Astrocyte of the spinal cord (primary cell): ENCODE measurements at regions not wholly inside any gene's neighbourhood (a gene's known extent, or its start where the extent isn't known, plus 50 kb on each side); places are given as distances from the start of the nearest gene placed in this dataset.

Experiments
- DNase-seq: peaks from one replicate; pipeline ENCODE4 v3.0.0; 2011; ENCODE audit warnings: low read depth, low spot score
- H3K4me3 ChIP-seq: 2 replicates; pipeline ENCODE4 v1.5.1; 2011; ENCODE audit warnings: low read depth, mild to moderate bottlenecking, low read length, moderate library complexity
- in situ Hi-C: cut with HindIII; loops from 2 replicates; pipeline ENCODE4 v1.10.0; 2017; ENCODE audit warnings: low sequenced_read_pairs
- TF ChIP-seq, protein P1 (sequence below): IDR thresholded peaks from 2 replicates; pipeline ENCODE4 v1.5.1; 2012; ENCODE audit warnings: low read depth, mild to moderate bottlenecking, low read length, inconsistent platforms

DNA sequence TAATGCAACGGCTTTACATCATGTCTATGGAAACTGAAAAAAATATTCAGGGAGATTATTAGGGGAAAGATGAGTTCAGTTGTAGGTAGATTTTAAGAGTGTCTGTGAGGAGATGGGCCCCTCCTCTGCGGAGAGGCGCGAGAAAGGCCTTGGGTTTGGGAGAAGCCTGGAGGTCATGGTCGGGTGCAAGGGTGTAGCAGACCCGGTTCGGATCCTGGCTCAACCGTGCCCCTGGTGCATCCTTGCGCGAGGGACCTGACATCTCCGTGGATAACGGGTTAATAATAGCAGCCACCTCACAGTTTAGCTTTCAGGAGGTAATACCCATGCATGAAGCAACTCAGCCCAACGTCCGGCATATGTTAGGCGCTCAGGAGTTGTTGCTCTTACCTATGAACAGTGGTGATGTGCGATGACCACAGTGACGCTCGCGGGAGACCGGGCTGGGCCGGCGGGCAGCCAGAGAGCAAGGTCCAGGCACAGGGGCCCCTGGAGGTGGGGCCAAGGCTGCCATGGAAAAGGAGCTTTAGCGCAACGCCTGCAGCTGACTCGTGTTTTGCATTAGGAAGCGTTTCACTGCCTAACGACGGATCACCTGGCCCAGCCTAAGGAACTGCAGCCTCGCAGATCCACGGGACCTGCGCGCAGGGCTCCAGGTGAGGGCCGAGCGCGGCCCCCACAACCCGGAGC lies 146.4 kb upstream of the ARID1B start:
- H3K4me3 ChIP-seq: no peak overlapping the region
- no peak for DNase-seq
- in situ Hi-C loops: no loop called here

DNA sequence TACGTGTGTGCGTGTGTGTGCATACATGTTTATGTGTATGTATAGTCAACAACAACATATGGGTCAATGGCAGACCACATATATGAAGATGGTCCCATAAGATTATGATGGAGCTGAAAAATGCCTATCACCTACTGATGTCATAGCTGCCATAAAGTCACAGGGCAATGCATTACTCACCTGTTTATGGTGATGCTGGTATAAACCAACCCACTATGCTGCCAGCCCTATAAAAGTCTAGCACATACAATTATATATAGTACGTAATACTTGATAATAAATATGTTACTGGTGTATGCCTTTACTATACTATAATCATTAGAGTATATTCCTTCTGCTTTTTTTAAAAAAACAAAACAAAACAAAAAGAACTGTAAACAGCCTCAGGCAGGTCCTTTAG lies 148.4 kb upstream of the ARID1B start:
- DNase-seq: no peak
- no peak overlapping the region for H3K4me3 ChIP-seq
- in situ Hi-C loops: no loop called here
- TF ChIP-seq, protein P1, sequence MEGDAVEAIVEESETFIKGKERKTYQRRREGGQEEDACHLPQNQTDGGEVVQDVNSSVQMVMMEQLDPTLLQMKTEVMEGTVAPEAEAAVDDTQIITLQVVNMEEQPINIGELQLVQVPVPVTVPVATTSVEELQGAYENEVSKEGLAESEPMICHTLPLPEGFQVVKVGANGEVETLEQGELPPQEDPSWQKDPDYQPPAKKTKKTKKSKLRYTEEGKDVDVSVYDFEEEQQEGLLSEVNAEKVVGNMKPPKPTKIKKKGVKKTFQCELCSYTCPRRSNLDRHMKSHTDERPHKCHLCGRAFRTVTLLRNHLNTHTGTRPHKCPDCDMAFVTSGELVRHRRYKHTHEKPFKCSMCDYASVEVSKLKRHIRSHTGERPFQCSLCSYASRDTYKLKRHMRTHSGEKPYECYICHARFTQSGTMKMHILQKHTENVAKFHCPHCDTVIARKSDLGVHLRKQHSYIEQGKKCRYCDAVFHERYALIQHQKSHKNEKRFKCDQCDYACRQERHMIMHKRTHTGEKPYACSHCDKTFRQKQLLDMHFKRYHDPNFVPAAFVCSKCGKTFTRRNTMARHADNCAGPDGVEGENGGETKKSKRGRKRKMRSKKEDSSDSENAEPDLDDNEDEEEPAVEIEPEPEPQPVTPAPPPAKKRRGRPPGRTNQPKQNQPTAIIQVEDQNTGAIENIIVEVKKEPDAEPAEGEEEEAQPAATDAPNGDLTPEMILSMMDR: no peak

More for the DNA sequence above, 146.4 kb upstream of the ARID1B start:
- TF ChIP-seq, protein P1: no peak

DNA sequence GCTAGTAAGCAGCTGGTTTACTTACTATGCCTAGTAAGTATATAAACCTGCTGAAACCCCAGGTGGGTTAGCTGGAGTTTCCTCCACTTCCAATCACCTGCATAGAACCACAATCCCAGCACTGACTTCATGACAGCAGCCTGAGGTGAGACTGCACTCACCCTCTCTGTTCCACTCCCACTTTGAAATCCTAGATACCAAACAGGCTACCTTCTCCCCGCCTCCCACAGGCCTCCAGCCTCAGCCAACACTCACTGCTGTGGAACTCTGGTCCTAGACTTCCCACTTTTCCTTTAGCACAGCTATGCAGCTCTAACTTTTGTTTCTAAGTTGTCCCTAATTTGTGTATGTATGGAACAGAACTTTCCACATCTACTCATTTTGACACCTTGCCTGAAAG lies 149.7 kb upstream of the ARID1B start:
- H3K4me3 ChIP-seq: no peak overlapping the region
- in situ Hi-C loops: no loop called here
- TF ChIP-seq, protein P1: no peak
- no peak for DNase-seq

DNA sequence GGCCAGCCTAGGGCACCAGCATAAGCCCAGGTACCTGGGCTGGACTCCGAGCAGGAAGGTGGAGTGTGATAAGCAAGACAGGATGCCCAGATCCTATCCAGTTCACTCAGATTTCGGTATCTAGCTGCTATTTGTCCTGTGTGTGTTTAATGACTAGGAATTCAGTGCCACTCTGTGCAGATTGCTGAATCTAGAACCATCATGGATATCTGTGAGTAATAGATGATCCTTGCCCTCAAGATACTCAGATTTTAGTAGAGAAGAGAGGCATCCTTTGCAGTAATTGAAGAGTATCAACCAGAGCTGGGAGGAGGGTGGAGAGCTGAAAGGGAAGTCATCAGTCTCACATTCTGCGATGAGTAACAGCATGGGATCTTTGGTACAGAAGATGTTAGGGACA lies 155.0 kb upstream of the ARID1B start:
- no peak for DNase-seq
- TF ChIP-seq, protein P1: no peak
- in situ Hi-C loops: no loop called here
- no peak overlapping the region for H3K4me3 ChIP-seq

DNA sequence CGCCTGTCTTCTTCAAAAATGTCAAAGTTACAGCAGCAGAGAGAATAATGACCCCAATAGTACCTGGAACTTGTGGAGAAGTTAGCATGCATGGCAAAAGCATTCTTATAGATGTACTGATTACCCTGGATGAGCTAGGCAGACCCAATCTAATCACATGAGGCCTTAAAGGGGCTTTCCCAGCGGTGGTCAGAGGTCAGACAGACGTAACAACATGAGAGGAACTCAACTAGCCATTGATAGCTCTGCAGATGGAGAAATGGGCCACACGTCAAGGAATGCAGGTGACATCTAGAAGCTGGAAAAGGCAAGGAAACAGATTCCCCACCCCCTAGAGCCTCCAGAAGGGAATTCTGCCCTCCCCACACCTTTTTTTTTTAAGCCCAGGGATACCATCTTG lies 156.8 kb upstream of the ARID1B start:
- TF ChIP-seq, protein P1: no peak
- no peak overlapping the region for H3K4me3 ChIP-seq
- in situ Hi-C loops: no loop called here
- no peak for DNase-seq

DNA sequence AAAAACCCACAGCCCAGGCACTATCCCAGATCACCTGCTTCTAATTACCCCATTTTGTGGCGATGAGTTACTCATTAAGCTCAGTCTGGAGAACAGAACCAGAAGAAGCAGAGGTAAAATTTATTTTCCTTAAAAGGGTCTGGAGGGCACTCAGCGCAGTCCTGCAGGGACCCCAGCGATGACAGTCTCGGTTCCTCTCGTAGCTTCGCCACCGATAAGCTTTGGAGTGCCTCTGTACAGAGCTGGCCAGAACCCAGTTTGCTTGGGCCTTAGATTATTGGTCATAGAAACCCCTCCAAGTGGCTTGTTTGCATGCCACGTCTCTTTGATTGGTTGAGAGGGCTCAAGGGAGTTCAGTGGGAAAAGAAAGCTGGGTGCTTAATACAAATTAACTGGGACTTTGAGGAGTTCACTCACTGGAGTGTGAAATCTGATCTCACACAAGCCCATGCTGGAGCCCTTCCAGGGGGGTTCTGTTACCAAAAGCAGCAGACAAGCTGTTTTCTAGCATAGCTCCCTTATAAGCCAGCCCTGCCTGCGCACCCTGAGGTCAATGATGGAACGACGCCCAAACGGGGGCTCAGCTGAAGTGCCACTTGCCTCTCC lies 158.5 kb upstream of the ARID1B start:
- no peak overlapping the region for H3K4me3 ChIP-seq
- TF ChIP-seq, protein P1: no peak
- in situ Hi-C loops: no loop called here
- DNase-seq: no peak
